ENCODE measurements at regions not wholly inside any gene's neighbourhood (a gene's known extent, or its start where the extent isn't known, plus 50 kb on each side); places are given as distances from the start of the nearest gene placed in this dataset.
A peak's percentile ranks its signal among the peaks of the same experiment; 100 is the strongest.
"Not testable (repeated sequence)": the region's sequence is repeated elsewhere in the genome, so short reads cannot be mapped to it uniquely, and the experiment has no call there.

GRCh38 chr2:67132441-67132940, 264.6 kb upstream of the ETAA1 start:
- H3K4me2 ChIP-seq (ENCODE audit: insufficient read depth, low read length); H3K9me1 ChIP-seq (replicated peaks; ENCODE audit: control insufficient read depth, extremely low read depth, insufficient read depth, low read length); H3K36me3 ChIP-seq (ENCODE audit: control insufficient read depth in 2 of 2, extremely low read depth in 1 of 2, insufficient read depth in 2 of 2, low read length in 2 of 2); H3K79me2 ChIP-seq (ENCODE audit: control insufficient read depth, insufficient read depth, low read length); H2AFZ ChIP-seq (ENCODE audit: low read depth, low read length); H3K27me3 ChIP-seq (ENCODE audit: control insufficient read depth in 2 of 2, insufficient read depth in 2 of 2, low read length in 2 of 2); POLR2A ChIA-PET; DNase-seq (ENCODE audit: low read depth, low spot score); dilution Hi-C loops (cut with MboI; ENCODE audit: extremely low pct_ligation_motif_present, low sequenced_read_pairs); H3K9ac ChIP-seq (replicated peaks; ENCODE audit: extremely low read depth, insufficient read depth, low read length); H4K20me1 ChIP-seq (replicated peaks; ENCODE audit: control insufficient read depth, extremely low read depth, insufficient read depth, low read length); H3K9me3 ChIP-seq (replicated peaks; ENCODE audit: control insufficient read depth, insufficient read depth, low read length); H3K4me3 ChIP-seq (replicated peaks in 1 of 3; ENCODE audit: insufficient read depth in 1 of 3, low read depth in 1 of 3, low read length in 3 of 3); FAIRE-seq; BruUV-seq (replicated peaks); H3K27ac ChIP-seq (ENCODE audit: insufficient read depth, low read depth, low read length): not testable (repeated sequence)
- intact Hi-C loops (cut with micrococcal nuclease) = loop anchor here (10.0 kb wide), 1 partner anchor 698 kb away; the partner anchor contains the start of gene MEIS1
- CTCF ChIA-PET = interaction anchor here (0.6 kb wide), 1 partner anchor 262 kb away, joined by 3 read pairs; no protein-coding TSS in a partner anchor
- TF ChIP-seq GATA2 (IDR thresholded peaks at IDR 0.05; ENCODE audit: insufficient read depth, insufficient read length, low read depth, low read length) = peak; percentile 30
- peaks cover 10% of the 10 kb centered on the region for H3K4me1 ChIP-seq (ENCODE audit: control insufficient read depth, extremely low read depth, insufficient read depth, low read length)

- no peak overlapping the region for H3K27ac ChIP-seq (ENCODE audit: insufficient read depth, low read depth, low read length)
- H3K4me3 ChIP-seq (replicated peaks in 1 of 3; ENCODE audit: insufficient read depth in 1 of 3, low read depth in 1 of 3, low read length in 3 of 3) = no peak overlapping the region
- no peak for DNase-seq (ENCODE audit: low read depth, low spot score)
- no peak overlapping the region for H2AFZ ChIP-seq (ENCODE audit: low read depth, low read length)
- dilution Hi-C loops (cut with MboI; ENCODE audit: extremely low pct_ligation_motif_present, low sequenced_read_pairs) = no loop called here
- ChIA-PET POLR2A (no interaction called here), CTCF (interaction anchor here (0.9 to 1.0 kb wide), 2 partner anchors 706 to 896 kb away, joined by 3 read pairs; no protein-coding TSS in a partner anchor)
- no peaks in the 10 kb centered on the region for H3K36me3 ChIP-seq (ENCODE audit: control insufficient read depth in 2 of 2, extremely low read depth in 1 of 2, insufficient read depth in 2 of 2, low read length in 2 of 2)
- intact Hi-C loops (cut with micrococcal nuclease) = loop anchor here (10.0 kb wide), 1 partner anchor 700 kb away; the partner anchor contains the start of gene MEIS1
- no peaks in the 10 kb centered on the region for H4K20me1 ChIP-seq (replicated peaks; ENCODE audit: control insufficient read depth, extremely low read depth, insufficient read depth, low read length)
- no peaks in the 10 kb centered on the region for H3K9me3 ChIP-seq (replicated peaks; ENCODE audit: control insufficient read depth, insufficient read depth, low read length)
- no peak overlapping the region for H3K9ac ChIP-seq (replicated peaks; ENCODE audit: extremely low read depth, insufficient read depth, low read length)
- BruUV-seq (replicated peaks) = no TSS peak
- H3K27me3 ChIP-seq (ENCODE audit: control insufficient read depth in 2 of 2, insufficient read depth in 2 of 2, low read length in 2 of 2) = no peaks in the 10 kb centered on the region
- FAIRE-seq = no peak
- no peak for TF ChIP-seq MAX (IDR thresholded peaks at IDR 0.05; ENCODE audit: insufficient read depth, insufficient read length)
- no peak for TF ChIP-seq MYC (IDR thresholded peaks at IDR 0.05; ENCODE audit: low read depth, low read length)
- no peak for TF ChIP-seq CTCF (IDR thresholded peaks at IDR 0.05; ENCODE audit: extremely low read depth in 1 of 2, insufficient read depth in 1 of 2, low read depth in 1 of 2, low read length in 2 of 2)
- TF ChIP-seq POLR2AphosphoS5 (IDR thresholded peaks at IDR 0.05; ENCODE audit: insufficient read depth, low read depth, low read length) = no peak
- no peak for TF ChIP-seq GATA2 (IDR thresholded peaks at IDR 0.05; ENCODE audit: insufficient read depth, insufficient read length, low read depth, low read length)
- no peak for TF ChIP-seq EZH2 (IDR thresholded peaks at IDR 0.05; ENCODE audit: borderline replicate concordance, low read depth, low read length, severe bottlenecking)
- H3K4me1 ChIP-seq (ENCODE audit: control insufficient read depth, extremely low read depth, insufficient read depth, low read length) = peaks cover 9% of the 10 kb centered on the region
- H3K79me2 ChIP-seq (ENCODE audit: control insufficient read depth, insufficient read depth, low read length) = no peaks in the 10 kb centered on the region
- H3K4me2 ChIP-seq (ENCODE audit: insufficient read depth, low read length) = no peak overlapping the region
- no peaks in the 10 kb centered on the region for H3K9me1 ChIP-seq (replicated peaks; ENCODE audit: control insufficient read depth, extremely low read depth, insufficient read depth, low read length)
These were observed 261.9 kb upstream of the ETAA1 start for GRCh38 chr2:67135208-67135607.

Data from endothelial cell of umbilical vein (primary cell).